C4-2B (cell line): ENCODE measurements at regions not wholly inside any gene's neighbourhood (a gene's known extent, or its start where the extent isn't known, plus 50 kb on each side); places are given as distances from the start of the nearest gene placed in this dataset.

Source experiments
- ZFX ChIP-seq: fragments of 450-650 bp; IDR thresholded peaks from 2 replicates; pipeline ENCODE4 v1.6.1; 2017
- TF ChIP-seq, protein P1 (sequence below): fragments of 450-650 bp; conservative IDR thresholded peaks from 2 replicates; pipeline ENCODE4 v1.5.1; 2017; ENCODE audit warnings: mild to moderate bottlenecking

DNA sequence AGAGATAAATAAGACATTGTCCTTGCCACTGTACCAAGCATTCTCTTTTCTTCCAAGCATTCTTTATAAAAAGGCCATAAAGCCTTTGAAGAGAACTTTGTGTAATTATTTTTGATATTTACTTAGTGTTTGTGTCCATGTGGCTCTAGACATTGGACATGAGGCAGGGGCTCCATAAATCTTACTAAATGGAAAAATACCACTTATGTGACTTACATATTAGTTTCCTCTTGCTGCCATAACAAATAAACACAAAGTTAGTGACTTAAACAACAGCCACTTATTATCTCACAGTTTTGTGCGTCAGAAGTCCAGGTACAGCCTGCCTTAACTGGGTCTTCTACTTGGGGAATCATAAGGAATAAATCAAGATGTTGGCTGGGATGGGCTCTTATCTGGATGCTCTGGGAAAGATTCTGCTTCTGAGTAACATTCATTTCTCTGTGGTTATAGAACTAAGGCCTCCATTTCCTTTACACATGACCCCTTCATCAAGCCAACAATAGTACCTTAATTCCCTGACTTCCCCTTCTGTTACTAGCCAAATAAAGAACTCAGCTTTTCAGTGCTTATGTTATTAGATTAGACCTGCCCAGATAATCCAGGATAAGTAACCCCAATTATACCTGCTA, 59.9 kb upstream of the COL8A1 start:
- TF ChIP-seq, protein P1, sequence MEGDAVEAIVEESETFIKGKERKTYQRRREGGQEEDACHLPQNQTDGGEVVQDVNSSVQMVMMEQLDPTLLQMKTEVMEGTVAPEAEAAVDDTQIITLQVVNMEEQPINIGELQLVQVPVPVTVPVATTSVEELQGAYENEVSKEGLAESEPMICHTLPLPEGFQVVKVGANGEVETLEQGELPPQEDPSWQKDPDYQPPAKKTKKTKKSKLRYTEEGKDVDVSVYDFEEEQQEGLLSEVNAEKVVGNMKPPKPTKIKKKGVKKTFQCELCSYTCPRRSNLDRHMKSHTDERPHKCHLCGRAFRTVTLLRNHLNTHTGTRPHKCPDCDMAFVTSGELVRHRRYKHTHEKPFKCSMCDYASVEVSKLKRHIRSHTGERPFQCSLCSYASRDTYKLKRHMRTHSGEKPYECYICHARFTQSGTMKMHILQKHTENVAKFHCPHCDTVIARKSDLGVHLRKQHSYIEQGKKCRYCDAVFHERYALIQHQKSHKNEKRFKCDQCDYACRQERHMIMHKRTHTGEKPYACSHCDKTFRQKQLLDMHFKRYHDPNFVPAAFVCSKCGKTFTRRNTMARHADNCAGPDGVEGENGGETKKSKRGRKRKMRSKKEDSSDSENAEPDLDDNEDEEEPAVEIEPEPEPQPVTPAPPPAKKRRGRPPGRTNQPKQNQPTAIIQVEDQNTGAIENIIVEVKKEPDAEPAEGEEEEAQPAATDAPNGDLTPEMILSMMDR = no peak
- no peak for TF ChIP-seq ZFX
